Ovary (tissue), 3 donors: ENCODE measurements at regions not wholly inside any gene's neighbourhood (a gene's known extent, or its start where the extent isn't known, plus 50 kb on each side); places are given as distances from the start of the nearest gene placed in this dataset.

Source experiments
- EP300 ChIP-seq: sonication (generic); formaldehyde crosslinking; IDR thresholded peaks from one replicate; pipeline ENCODE4 v1.6.1; 2017; ENCODE audit warnings: antibody characterized with exemption
- POLR2A ChIP-seq: fragments of 450-650 bp; IDR thresholded peaks from one replicate; pipeline ENCODE4 v1.6.1; 2017; ENCODE audit warnings: antibody characterized with exemption, mild to moderate bottlenecking, moderate library complexity
- TF ChIP-seq, protein P1 (sequence below), 3 donors: fragments of 450-650 bp in 2 of 3; fragments of 200-600 bp in 1 of 3; IDR thresholded peaks; one replicate each; pipeline versions ENCODE4 v1.5.1 to v1.8.0; 2016 to 2022; ENCODE audit warnings: antibody characterized with exemption in 3 of 3, mild to moderate bottlenecking in 1 of 3
- donor health status: DM: no; HTN: no; CAD: no.

DNA sequence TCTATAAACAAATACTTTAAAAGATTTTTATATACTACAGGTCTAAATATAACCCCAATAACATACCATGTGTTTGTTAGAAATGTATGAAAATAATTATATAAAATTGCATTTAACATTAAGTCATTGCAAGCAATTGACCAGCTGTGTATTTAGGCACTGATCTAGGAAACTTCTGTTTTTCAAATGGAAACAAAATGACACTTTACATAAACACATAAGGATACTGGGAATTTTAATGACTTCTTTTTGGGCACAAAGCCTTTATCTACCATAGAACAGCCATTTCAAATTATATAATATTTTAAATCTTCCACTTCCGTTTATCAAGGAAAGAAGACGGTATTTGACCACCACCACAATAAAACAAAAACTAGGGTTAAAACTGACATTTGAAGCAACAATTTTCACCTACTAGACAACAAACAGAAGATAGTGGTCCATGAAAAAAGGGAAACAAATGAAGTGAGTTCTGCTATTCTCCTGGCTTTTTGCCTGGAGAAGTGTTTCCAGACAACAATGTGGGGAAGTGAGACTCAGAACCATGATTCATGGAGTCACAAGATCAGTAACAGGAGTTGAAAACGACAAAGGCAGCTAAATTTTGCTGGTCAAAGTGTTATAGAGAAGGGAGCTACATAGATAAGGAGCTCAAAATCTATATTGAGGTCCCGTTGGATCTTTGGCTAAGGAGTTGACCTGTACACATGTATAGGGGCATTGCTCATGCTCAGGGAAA is 475.1 kb downstream of the TRHDE start:
- TF ChIP-seq POLR2A, result no peak
- TF ChIP-seq, protein P1, sequence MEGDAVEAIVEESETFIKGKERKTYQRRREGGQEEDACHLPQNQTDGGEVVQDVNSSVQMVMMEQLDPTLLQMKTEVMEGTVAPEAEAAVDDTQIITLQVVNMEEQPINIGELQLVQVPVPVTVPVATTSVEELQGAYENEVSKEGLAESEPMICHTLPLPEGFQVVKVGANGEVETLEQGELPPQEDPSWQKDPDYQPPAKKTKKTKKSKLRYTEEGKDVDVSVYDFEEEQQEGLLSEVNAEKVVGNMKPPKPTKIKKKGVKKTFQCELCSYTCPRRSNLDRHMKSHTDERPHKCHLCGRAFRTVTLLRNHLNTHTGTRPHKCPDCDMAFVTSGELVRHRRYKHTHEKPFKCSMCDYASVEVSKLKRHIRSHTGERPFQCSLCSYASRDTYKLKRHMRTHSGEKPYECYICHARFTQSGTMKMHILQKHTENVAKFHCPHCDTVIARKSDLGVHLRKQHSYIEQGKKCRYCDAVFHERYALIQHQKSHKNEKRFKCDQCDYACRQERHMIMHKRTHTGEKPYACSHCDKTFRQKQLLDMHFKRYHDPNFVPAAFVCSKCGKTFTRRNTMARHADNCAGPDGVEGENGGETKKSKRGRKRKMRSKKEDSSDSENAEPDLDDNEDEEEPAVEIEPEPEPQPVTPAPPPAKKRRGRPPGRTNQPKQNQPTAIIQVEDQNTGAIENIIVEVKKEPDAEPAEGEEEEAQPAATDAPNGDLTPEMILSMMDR (IDR thresholded peaks at IDR 0.05), result no peak
- no peak for TF ChIP-seq EP300
